Stimulated activated CD4-positive, alpha-beta T cell treated with anti-CD3 and anti-CD28 coated beads, Interleukin-1b, Interleukin-23, amount 100 ng/mL, for 1 hour (primary cell): ENCODE measurements at regions not wholly inside any gene's neighbourhood (a gene's known extent, or its start where the extent isn't known, plus 50 kb on each side); places are given as distances from the start of the nearest gene placed in this dataset.
"Not testable (repeated sequence)": the region's sequence is repeated elsewhere in the genome, so short reads cannot be mapped to it uniquely, and the experiment has no call there.

Source experiments
- DNase-seq, 2 donors: peaks; one replicate each; pipeline ENCODE4 v3.0.0-alpha.2; 2020; ENCODE audit warnings: low read depth in 2 of 2

GRCh38 chr20:56769921-56770600 is 141.0 kb downstream of the TFAP2C start:
- no peak for DNase-seq

- DNase-seq = no peak
Measured at GRCh38 chr20:56773749-56774148, 144.6 kb downstream of the TFAP2C start.

GRCh38 chr20:56774873-56775272 is 145.8 kb downstream of the TFAP2C start:
- DNase-seq = no peak

- no peak for DNase-seq
Measured at GRCh38 chr20:56776345-56776744, 147.2 kb downstream of the TFAP2C start.

- DNase-seq = no peak
Measured at GRCh38 chr20:56778765-56779195, 149.7 kb downstream of the TFAP2C start.

- no peak for DNase-seq
Measured at GRCh38 chr20:56779452-56780143, 150.5 kb downstream of the TFAP2C start.

GRCh38 chr20:56780266-56780665 is 151.2 kb downstream of the TFAP2C start:
- no peak for DNase-seq

- DNase-seq = no peak
Measured at GRCh38 chr20:56781108-56781739, 152.1 kb downstream of the TFAP2C start.

- not testable (repeated sequence) for DNase-seq
Measured at GRCh38 chr20:56781987-56782560, 153.0 kb downstream of the TFAP2C start.

- DNase-seq = not testable (repeated sequence)
Measured at GRCh38 chr20:56782814-56783213, 153.7 kb downstream of the TFAP2C start.

- no peak for DNase-seq
Measured at GRCh38 chr20:56783826-56784225, 154.7 kb downstream of the TFAP2C start.

- DNase-seq = no peak
Measured at GRCh38 chr20:56786503-56786902, 157.4 kb downstream of the TFAP2C start.

- no peak for DNase-seq
Measured at GRCh38 chr20:56788041-56788670, 159.1 kb downstream of the TFAP2C start.

GRCh38 chr20:56788671-56789610 is 159.8 kb downstream of the TFAP2C start:
- no peak for DNase-seq

GRCh38 chr20:56793916-56794315 is 164.8 kb downstream of the TFAP2C start:
- DNase-seq = no peak

- no peak for DNase-seq
Measured at GRCh38 chr20:56795492-56795891, 166.4 kb downstream of the TFAP2C start.

- DNase-seq = no peak
Measured at GRCh38 chr20:56796345-56796744, 167.2 kb downstream of the TFAP2C start.

- DNase-seq = no peak
Measured at GRCh38 chr20:56797023-56797422, 167.9 kb downstream of the TFAP2C start.

- DNase-seq = no peak
Measured at GRCh38 chr20:56798634-56799033, 169.5 kb downstream of the TFAP2C start.

GRCh38 chr20:56799187-56799586 is 170.1 kb downstream of the TFAP2C start:
- no peak for DNase-seq

- DNase-seq = no peak
Measured at GRCh38 chr20:56800088-56800487, 171.0 kb downstream of the TFAP2C start.
